BLaER1 (cell line): ENCODE measurements at regions not wholly inside any gene's neighbourhood (a gene's known extent, or its start where the extent isn't known, plus 50 kb on each side); places are given as distances from the start of the nearest gene placed in this dataset.

Experiments used
- H3K27ac ChIP-seq: shearing (Covaris generic); formaldehyde crosslinking; 2 replicates; pipeline ENCODE4 v1.8.1; 2022
- H3K27me3 ChIP-seq: shearing (Covaris generic); formaldehyde crosslinking; 2 replicates; pipeline ENCODE4 v1.8.1; 2022
- H3K36me3 ChIP-seq: shearing (Covaris generic); formaldehyde crosslinking; 2 replicates; pipeline ENCODE4 v1.8.1; 2022
- H3K4me1 ChIP-seq: shearing (Covaris generic); formaldehyde crosslinking; 2 replicates; pipeline ENCODE4 v1.8.1; 2022
- H3K4me2 ChIP-seq: shearing (Covaris generic); formaldehyde crosslinking; 2 replicates; pipeline ENCODE4 v1.8.1; 2022
- H3K4me3 ChIP-seq: shearing (Covaris generic); formaldehyde crosslinking; 2 replicates; pipeline ENCODE4 v1.8.1; 2022
- H3K9ac ChIP-seq: shearing (Covaris generic); formaldehyde crosslinking; 2 replicates; pipeline ENCODE4 v1.8.1; 2022
- H3K9me3 ChIP-seq: shearing (Covaris generic); formaldehyde crosslinking; 2 replicates; pipeline ENCODE4 v1.8.1; 2022
- H4K20me1 ChIP-seq: shearing (Covaris generic); formaldehyde crosslinking; 2 replicates; pipeline ENCODE4 v1.8.1; 2022
- Cebpa-rat ChIP-seq: shearing (Covaris generic); IDR thresholded peaks from 2 replicates; pipeline ENCODE4 v1.8.1; 2022

- Histone ChIP-seq H4K20me1 (no peaks in the 10 kb centered on the region), H3K9ac (no peak overlapping the region), H3K4me2 (no peak overlapping the region), H3K9me3 (peaks cover 59% of the 10 kb centered on the region), H3K36me3 (no peaks in the 10 kb centered on the region), H3K4me3 (no peak overlapping the region), H3K4me1 (0 out of 2 replicates have a peak, but pooled peaks cover 6% of the 10 kb centered on the region), H3K27ac (no peak overlapping the region), H3K27me3 (no peaks in the 10 kb centered on the region)
- no peak for TF ChIP-seq Cebpa-rat
Observed at GRCh38 chr9:90995516-90995915, 193.9 kb downstream of the SYK start.

- Histone ChIP-seq H3K9ac (no peak overlapping the region), H3K4me1 (0 out of 2 replicates have a peak, but pooled peaks cover 6% of the 10 kb centered on the region), H4K20me1 (no peaks in the 10 kb centered on the region), H3K4me2 (no peak overlapping the region), H3K27ac (no peak overlapping the region), H3K36me3 (no peaks in the 10 kb centered on the region), H3K9me3 (peaks cover 50% of the 10 kb centered on the region), H3K4me3 (no peak overlapping the region), H3K27me3 (no peaks in the 10 kb centered on the region)
- TF ChIP-seq Cebpa-rat, result no peak
Observed at GRCh38 chr9:90996154-90997065, 194.8 kb downstream of the SYK start.

GRCh38 chr9:90998573-90998972, 197.0 kb downstream of the SYK start:
- Histone ChIP-seq H3K4me3 (no peak overlapping the region), H3K9me3 (peaks cover 45% of the 10 kb centered on the region), H3K4me2 (no peak overlapping the region), H4K20me1 (no peaks in the 10 kb centered on the region), H3K9ac (no peak overlapping the region), H3K27ac (no peak overlapping the region), H3K4me1 (0 out of 2 replicates have a peak, but pooled peaks cover 6% of the 10 kb centered on the region), H3K36me3 (no peaks in the 10 kb centered on the region), H3K27me3 (no peaks in the 10 kb centered on the region)
- TF ChIP-seq Cebpa-rat, result no peak

GRCh38 chr9:90999425-91000397, 198.1 kb downstream of the SYK start:
- no peaks in the 10 kb centered on the region for H3K27me3 ChIP-seq
- TF ChIP-seq Cebpa-rat, result no peak
- H3K9me3 ChIP-seq, result peaks cover 39% of the 10 kb centered on the region
- H4K20me1 ChIP-seq, result no peaks in the 10 kb centered on the region
- 0 out of 2 replicates have a peak, but pooled peaks cover 6% of the 10 kb centered on the region for H3K4me1 ChIP-seq
- no peak overlapping the region for H3K27ac ChIP-seq
- H3K4me2 ChIP-seq, result no peak overlapping the region
- no peak overlapping the region for H3K9ac ChIP-seq
- H3K36me3 ChIP-seq, result no peaks in the 10 kb centered on the region
- no peak overlapping the region for H3K4me3 ChIP-seq

GRCh38 chr9:91001146-91001611, 199.6 kb downstream of the SYK start:
- no peaks in the 10 kb centered on the region for H3K27me3 ChIP-seq
- H3K4me2 ChIP-seq, result no peak overlapping the region
- no peak for TF ChIP-seq Cebpa-rat
- no peaks in the 10 kb centered on the region for H4K20me1 ChIP-seq
- H3K9ac ChIP-seq, result no peak overlapping the region
- H3K36me3 ChIP-seq, result no peaks in the 10 kb centered on the region
- H3K27ac ChIP-seq, result no peak overlapping the region
- peaks cover 30% of the 10 kb centered on the region for H3K9me3 ChIP-seq
- H3K4me3 ChIP-seq, result no peak overlapping the region
- 0 out of 2 replicates have a peak, but pooled peaks cover 6% of the 10 kb centered on the region for H3K4me1 ChIP-seq

- 0 out of 2 replicates have a peak, but pooled peaks cover 7% of the 10 kb centered on the region for H3K9me3 ChIP-seq
Observed at GRCh38 chr9:91004484-91004883, 202.9 kb downstream of the SYK start.

GRCh38 chr9:91004992-91005391, 203.4 kb downstream of the SYK start:
- Histone ChIP-seq H3K4me2 (no peak overlapping the region), H3K4me1 (no peaks in the 10 kb centered on the region), H3K9ac (no peak overlapping the region), H3K36me3 (no peaks in the 10 kb centered on the region), H3K4me3 (no peak overlapping the region), H3K27me3 (no peaks in the 10 kb centered on the region), H4K20me1 (no peaks in the 10 kb centered on the region), H3K9me3 (0 out of 2 replicates have a peak, but pooled peaks cover 7% of the 10 kb centered on the region), H3K27ac (no peak overlapping the region)
- no peak for TF ChIP-seq Cebpa-rat

More at GRCh38 chr9:91004484-91004883, 202.9 kb downstream of the SYK start:
- Histone ChIP-seq H3K9ac (no peak overlapping the region), H4K20me1 (no peaks in the 10 kb centered on the region), H3K4me1 (no peaks in the 10 kb centered on the region), H3K27ac (no peak overlapping the region), H3K36me3 (no peaks in the 10 kb centered on the region), H3K27me3 (no peaks in the 10 kb centered on the region), H3K4me3 (no peak overlapping the region), H3K4me2 (no peak overlapping the region)
- TF ChIP-seq Cebpa-rat, result no peak

GRCh38 chr9:91006046-91006445, 204.4 kb downstream of the SYK start:
- TF ChIP-seq Cebpa-rat, result no peak
- Histone ChIP-seq H4K20me1 (no peaks in the 10 kb centered on the region), H3K4me3 (no peak overlapping the region), H3K4me2 (no peak overlapping the region), H3K9me3 (peaks cover 11% of the 10 kb centered on the region; the same call in 1 of the 2 replicates), H3K27ac (no peak overlapping the region), H3K9ac (no peak overlapping the region), H3K36me3 (no peaks in the 10 kb centered on the region), H3K4me1 (no peaks in the 10 kb centered on the region), H3K27me3 (no peaks in the 10 kb centered on the region)

GRCh38 chr9:91008568-91008967, 206.9 kb downstream of the SYK start:
- Histone ChIP-seq H3K27ac (no peak overlapping the region), H3K4me2 (no peak overlapping the region), H3K9me3 (peaks cover 22% of the 10 kb centered on the region), H3K4me3 (no peak overlapping the region), H3K27me3 (no peaks in the 10 kb centered on the region), H3K9ac (no peak overlapping the region), H3K36me3 (no peaks in the 10 kb centered on the region), H3K4me1 (no peaks in the 10 kb centered on the region), H4K20me1 (no peaks in the 10 kb centered on the region)
- TF ChIP-seq Cebpa-rat, result no peak
